SH-SY5Y (cell line): ENCODE measurements at regions not wholly inside any gene's neighbourhood (a gene's known extent, or its start where the extent isn't known, plus 50 kb on each side); places are given as distances from the start of the nearest gene placed in this dataset.

Experiments
- GATA2 ChIP-seq: IDR thresholded peaks from 2 replicates; pipeline ENCODE4 v1.6.1; 2011; ENCODE audit warnings: mild to moderate bottlenecking, low read depth, low read length
- GATA3 ChIP-seq: IDR thresholded peaks from 2 replicates; pipeline ENCODE4 v1.6.1; 2011; ENCODE audit warnings: low read depth, mild to moderate bottlenecking, low read length, moderate library complexity

- TF ChIP-seq GATA2 (no peak), GATA3 (no peak)
These were observed 380.4 kb downstream of the TNS1 start for GRCh38 chr2:217622205-217623060.
